CD14-positive monocyte (primary cell): ENCODE measurements at regions not wholly inside any gene's neighbourhood (a gene's known extent, or its start where the extent isn't known, plus 50 kb on each side); places are given as distances from the start of the nearest gene placed in this dataset.

Experiments
- DNase-seq, 3 donors: peaks; one replicate each; pipeline ENCODE4 v3.0.0-alpha.2; 2011 to 2022
- H2AFZ ChIP-seq: 2 replicates; pipeline ENCODE4 v1.6.0; 2012; ENCODE audit warnings: mild to moderate bottlenecking, low read depth, low read length, inconsistent platforms; ENCODE audit not compliant: insufficient read depth, poor library complexity, severe bottlenecking
- H3K27ac ChIP-seq, 2 donors: 1 replicate in 1 of 2; 2 replicates in 1 of 2; pipeline ENCODE4 v1.5.1; 2012 to 2013; ENCODE audit warnings: low read length in 2 of 2, control low read depth in 1 of 2, inconsistent platforms in 1 of 2, low read depth in 1 of 2, mild to moderate bottlenecking in 1 of 2
- H3K27me3 ChIP-seq, 2 donors: one replicate each; pipeline versions ENCODE4 v1.6.0 to v1.6.1; 2011 to 2013; ENCODE audit warnings: low read length in 2 of 2; ENCODE audit not compliant: control insufficient read depth in 2 of 2, insufficient read depth in 2 of 2
- H3K36me3 ChIP-seq, 2 donors: replicated peaks in 1 of 2; 1 replicate in 1 of 2; 2 replicates in 1 of 2; pipeline versions ENCODE4 v1.5.1 to v1.6.1; 2012 to 2013; ENCODE audit warnings: low read length in 2 of 2, control low read depth in 1 of 2, inconsistent platforms in 1 of 2, mild to moderate bottlenecking in 1 of 2; ENCODE audit not compliant: insufficient read depth in 2 of 2, control insufficient read depth in 1 of 2
- H3K4me1 ChIP-seq, 2 donors: 1 replicate in 1 of 2; 2 replicates in 1 of 2; pipeline versions ENCODE4 v1.5.1 to v1.6.1; 2012 to 2013; ENCODE audit warnings: low read length in 2 of 2, control low read depth in 1 of 2, inconsistent platforms in 1 of 2, mild to moderate bottlenecking in 1 of 2, moderate library complexity in 1 of 2; ENCODE audit not compliant: insufficient read depth in 2 of 2, control insufficient read depth in 1 of 2
- H3K4me2 ChIP-seq: replicated peaks from 2 replicates; pipeline ENCODE3; 2012; ENCODE audit warnings: low read length, moderate library complexity, mild to moderate bottlenecking; ENCODE audit not compliant: poor library complexity, severe bottlenecking; ENCODE audit errors: extremely low read depth
- H3K4me3 ChIP-seq, 3 experiments: fragments of 200-600 bp in 1 of 3; sonication (generic) in 1 of 3; replicated peaks in 1 of 3; 1 replicate in 2 of 3; 2 replicates in 1 of 3; pipeline ENCODE4 v1.5.1; 2011 to 2013; ENCODE audit warnings: low read length in 3 of 3, mild to moderate bottlenecking in 3 of 3, control low read depth in 2 of 3, low read depth in 2 of 3, inconsistent platforms in 1 of 3, moderate library complexity in 1 of 3
- H3K79me2 ChIP-seq: 2 replicates; pipeline ENCODE4 v1.6.0; 2012; ENCODE audit warnings: mild to moderate bottlenecking, control low read depth, inconsistent platforms, low read length, moderate library complexity; ENCODE audit not compliant: insufficient read depth
- H3K9ac ChIP-seq: 2 replicates; pipeline ENCODE4 v1.6.0; 2017; ENCODE audit warnings: low read length, mild to moderate bottlenecking; ENCODE audit not compliant: insufficient read depth, poor library complexity, severe bottlenecking
- H3K9me3 ChIP-seq, 2 donors: replicated peaks in 1 of 2; 1 replicate in 1 of 2; 2 replicates in 1 of 2; pipeline versions ENCODE4 v1.5.1 to v1.6.1; 2012 to 2013; ENCODE audit warnings: low read length in 2 of 2, control low read depth in 1 of 2; ENCODE audit not compliant: control insufficient read depth in 1 of 2, insufficient read depth in 1 of 2
- H4K20me1 ChIP-seq: 2 replicates; pipeline ENCODE4 v1.6.0; 2012; ENCODE audit warnings: mild to moderate bottlenecking, low read length, control low read depth, moderate library complexity; ENCODE audit not compliant: insufficient read depth
- H3K27ac Mint-ChIP-seq, 7 donors: one replicate each; pipeline ENCODE4 v1.8.0; 2020; ENCODE audit warnings: mild to moderate bottlenecking in 7 of 7, mixed read lengths in 7 of 7, moderate library complexity in 6 of 7, inconsistent platforms in 2 of 7
- H3K27me3 Mint-ChIP-seq, 3 donors: one replicate each; pipeline ENCODE4 v1.8.0; 2021 to 2022; ENCODE audit warnings: low read depth in 3 of 3, mild to moderate bottlenecking in 3 of 3, mixed read lengths in 3 of 3, moderate library complexity in 3 of 3, inconsistent platforms in 1 of 3
- H3K36me3 Mint-ChIP-seq, 2 donors: one replicate each; pipeline ENCODE4 v1.8.0; 2020; ENCODE audit warnings: mixed read lengths in 2 of 2, inconsistent platforms in 1 of 2, mild to moderate bottlenecking in 1 of 2
- H3K4me1 Mint-ChIP-seq: one replicate; pipeline ENCODE4 v1.8.0; 2020; ENCODE audit warnings: mild to moderate bottlenecking, mixed read lengths
- H3K4me3 Mint-ChIP-seq, 2 donors: one replicate each; pipeline ENCODE4 v1.8.0; 2020; ENCODE audit warnings: mild to moderate bottlenecking in 2 of 2, mixed read lengths in 2 of 2, moderate library complexity in 1 of 2
- H3K9me3 Mint-ChIP-seq, 7 donors: one replicate each; pipeline ENCODE4 v1.8.0; 2020 to 2022; ENCODE audit warnings: mixed read lengths in 7 of 7, mild to moderate bottlenecking in 6 of 7, moderate library complexity in 6 of 7, inconsistent platforms in 2 of 7
- WGBS: methylation state at CpG from one replicate; pipeline ENCODE4 v1.1.5; 2013; ENCODE audit warnings: missing lambda C conversion rate; ENCODE audit not compliant: insufficient coverage; 5-methylcytosine and 5-hydroxymethylcytosine counted together
- intact Hi-C, 2 donors: fragments of 100-400 bp; cut with micrococcal nuclease; formaldehyde crosslinking; loops; one replicate each; pipeline versions ENCODE4 v1.15.0 to v1.15.1; 2023
- TF ChIP-seq, protein P1 (sequence below): fragments of 200-600 bp; IDR thresholded peaks from one replicate; pipeline ENCODE4 v1.8.0; 2022; ENCODE audit warnings: antibody characterized with exemption, mild to moderate bottlenecking

DNA sequence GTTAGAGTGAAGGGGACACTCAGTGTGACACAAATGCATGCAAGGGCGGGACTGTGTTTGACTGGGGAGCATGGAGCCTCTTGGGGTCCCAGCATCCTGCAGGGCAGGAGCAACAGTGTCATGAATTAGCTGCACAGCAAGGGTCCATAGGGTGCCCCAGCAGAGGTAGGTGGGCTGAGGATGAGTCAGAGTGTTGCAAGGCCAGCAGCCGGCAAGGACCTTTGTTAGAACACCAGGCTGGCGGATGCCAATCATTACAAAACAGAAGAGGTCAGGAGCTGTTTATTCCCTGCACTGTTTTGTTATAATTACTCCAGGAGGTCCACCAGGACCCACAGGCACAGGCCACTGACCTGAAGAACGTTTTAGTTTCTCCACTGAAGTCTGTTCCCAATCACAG is 362.2 kb upstream of the DUSP10 start:
- TF ChIP-seq, protein P1, sequence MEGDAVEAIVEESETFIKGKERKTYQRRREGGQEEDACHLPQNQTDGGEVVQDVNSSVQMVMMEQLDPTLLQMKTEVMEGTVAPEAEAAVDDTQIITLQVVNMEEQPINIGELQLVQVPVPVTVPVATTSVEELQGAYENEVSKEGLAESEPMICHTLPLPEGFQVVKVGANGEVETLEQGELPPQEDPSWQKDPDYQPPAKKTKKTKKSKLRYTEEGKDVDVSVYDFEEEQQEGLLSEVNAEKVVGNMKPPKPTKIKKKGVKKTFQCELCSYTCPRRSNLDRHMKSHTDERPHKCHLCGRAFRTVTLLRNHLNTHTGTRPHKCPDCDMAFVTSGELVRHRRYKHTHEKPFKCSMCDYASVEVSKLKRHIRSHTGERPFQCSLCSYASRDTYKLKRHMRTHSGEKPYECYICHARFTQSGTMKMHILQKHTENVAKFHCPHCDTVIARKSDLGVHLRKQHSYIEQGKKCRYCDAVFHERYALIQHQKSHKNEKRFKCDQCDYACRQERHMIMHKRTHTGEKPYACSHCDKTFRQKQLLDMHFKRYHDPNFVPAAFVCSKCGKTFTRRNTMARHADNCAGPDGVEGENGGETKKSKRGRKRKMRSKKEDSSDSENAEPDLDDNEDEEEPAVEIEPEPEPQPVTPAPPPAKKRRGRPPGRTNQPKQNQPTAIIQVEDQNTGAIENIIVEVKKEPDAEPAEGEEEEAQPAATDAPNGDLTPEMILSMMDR, result no peak
- Mint-ChIP-seq H3K4me1 (no peaks in the 10 kb centered on the region), H3K27ac (peak overlapping the region in 1 of 7 donors; percentile 46), H3K9me3 (no peaks in the 10 kb centered on the region), H3K4me3 (no peak overlapping the region), H3K36me3 (no peaks in the 10 kb centered on the region), H3K27me3 (peaks cover 0 to 6% (median 0%) of the 10 kb centered on the region in 3 donors)
- Histone ChIP-seq H3K27me3 (no peaks in the 10 kb centered on the region), H4K20me1 (no peaks in the 10 kb centered on the region), H3K27ac (no peak overlapping the region), H3K4me2 (no peak overlapping the region), H3K9me3 (no peaks in the 10 kb centered on the region), H3K4me3 (no peak overlapping the region), H3K4me1 (no peaks in the 10 kb centered on the region), H3K9ac (no peak overlapping the region), H3K79me2 (no peaks in the 10 kb centered on the region), H2AFZ (no peak overlapping the region), H3K36me3 (no peaks in the 10 kb centered on the region)
- 78% methylated on average over 4 of the region's 4 CpGs for WGBS
- DNase-seq, result no peak
- intact Hi-C loops, result loop anchor here in 1 of 2 donors (10.0 kb wide), 1 partner anchor 341 kb away; no protein-coding TSS in a partner anchor

DNA sequence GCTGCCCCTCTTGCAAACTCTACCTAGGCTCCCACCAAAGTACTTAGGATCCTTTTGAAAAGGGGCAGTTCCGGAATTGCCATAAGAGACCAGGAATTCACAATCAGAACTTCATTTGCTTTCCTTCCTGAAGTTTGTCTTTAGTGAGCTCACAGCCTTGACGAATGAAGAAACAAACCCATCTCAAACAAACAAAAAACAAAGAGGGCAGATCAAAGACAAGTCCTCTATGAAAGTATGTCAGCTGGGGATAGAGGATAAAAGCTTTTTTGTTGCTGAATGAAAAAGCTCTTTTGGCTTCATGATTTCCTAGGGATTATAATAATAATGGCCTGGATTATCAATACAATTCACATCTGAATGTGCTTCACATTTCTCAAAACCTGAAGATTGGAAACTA is 357.9 kb upstream of the DUSP10 start:
- Histone ChIP-seq H3K36me3 (no peaks in the 10 kb centered on the region), H3K27ac (no peak overlapping the region), H3K27me3 (no peaks in the 10 kb centered on the region), H3K9me3 (no peaks in the 10 kb centered on the region), H3K9ac (no peak overlapping the region), H3K79me2 (no peaks in the 10 kb centered on the region), H3K4me1 (no peaks in the 10 kb centered on the region), H4K20me1 (no peaks in the 10 kb centered on the region), H2AFZ (no peak overlapping the region), H3K4me2 (no peak overlapping the region), H3K4me3 (no peak overlapping the region)
- Mint-ChIP-seq H3K27ac (no peak overlapping the region), H3K36me3 (no peaks in the 10 kb centered on the region), H3K9me3 (no peaks in the 10 kb centered on the region), H3K27me3 (peaks cover 0 to 2% (median 0%) of the 10 kb centered on the region in 3 donors), H3K4me3 (no peak overlapping the region), H3K4me1 (no peaks in the 10 kb centered on the region)
- no CpG with 5 or more reads among the region's 2 CpGs for WGBS
- intact Hi-C loops, result loop anchor here in 1 of 2 donors (10.0 kb wide), 1 partner anchor 345 kb away; no protein-coding TSS in a partner anchor
- DNase-seq, result no peak
- TF ChIP-seq, protein P1, result no peak
